ENCODE measurements at regions not wholly inside any gene's neighbourhood (a gene's known extent, or its start where the extent isn't known, plus 50 kb on each side); places are given as distances from the start of the nearest gene placed in this dataset.

GRCh38 chr5:123266365-123266764 is 156.8 kb downstream of the CEP120 start:
- no peak overlapping the region for H2AFZ ChIP-seq
- no peaks in the 10 kb centered on the region for H3K4me1 ChIP-seq
- no peak overlapping the region for H3K4me2 ChIP-seq (ENCODE audit: low read length)
- no peaks in the 10 kb centered on the region for H3K9me3 ChIP-seq (ENCODE audit: control insufficient read depth, low read length)
- H3K4me3 ChIP-seq (ENCODE audit: low read depth, low read length): no peak overlapping the region
- no peaks in the 10 kb centered on the region for H3K27me3 ChIP-seq (ENCODE audit: control insufficient read depth, insufficient read depth, low read length)
- no peaks in the 10 kb centered on the region for H3K36me3 ChIP-seq (ENCODE audit: control insufficient read depth, insufficient read depth, low read length)
- H3K27ac ChIP-seq: no peak overlapping the region
- TF ChIP-seq CTCF (IDR thresholded peaks at IDR 0.05): no peak
- H3K9ac ChIP-seq: no peak overlapping the region
- H3K79me2 ChIP-seq: no peaks in the 10 kb centered on the region

DNA sequence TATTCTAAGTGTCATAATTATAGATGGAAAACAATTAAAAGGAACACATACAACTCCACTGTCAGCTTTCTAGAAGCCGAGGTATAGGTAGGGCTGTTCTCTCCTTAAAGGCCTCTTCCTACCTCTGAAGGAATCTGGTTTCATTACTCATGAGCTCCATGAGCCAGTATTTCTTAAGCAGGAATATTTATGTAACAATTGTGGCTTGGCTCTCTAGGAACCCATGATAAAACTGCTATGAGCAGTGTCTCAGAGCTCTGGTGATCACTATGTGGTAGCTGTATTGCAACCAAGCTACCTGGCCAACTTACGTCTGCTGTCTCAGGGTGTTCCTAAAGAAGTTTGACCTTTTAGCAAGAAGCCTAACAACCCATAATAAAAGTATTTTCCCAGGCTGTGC is 157.7 kb downstream of the CEP120 start:
- TF ChIP-seq CTCF (IDR thresholded peaks at IDR 0.05): no peak
- Histone ChIP-seq H3K4me2 (ENCODE audit: low read length) (no peak overlapping the region), H3K79me2 (no peaks in the 10 kb centered on the region), H3K4me1 (no peaks in the 10 kb centered on the region), H3K27me3 (ENCODE audit: control insufficient read depth, insufficient read depth, low read length) (no peaks in the 10 kb centered on the region), H2AFZ (no peak overlapping the region), H3K36me3 (ENCODE audit: control insufficient read depth, insufficient read depth, low read length) (no peaks in the 10 kb centered on the region), H3K4me3 (ENCODE audit: low read depth, low read length) (no peak overlapping the region), H3K9me3 (ENCODE audit: control insufficient read depth, low read length) (no peaks in the 10 kb centered on the region), H3K9ac (no peak overlapping the region), H3K27ac (no peak overlapping the region)

- H3K4me2 ChIP-seq (ENCODE audit: low read length): no peak overlapping the region
- H3K79me2 ChIP-seq: no peaks in the 10 kb centered on the region
- H3K9me3 ChIP-seq (ENCODE audit: control insufficient read depth, low read length): no peaks in the 10 kb centered on the region
- H3K27me3 ChIP-seq (ENCODE audit: control insufficient read depth, insufficient read depth, low read length): no peaks in the 10 kb centered on the region
- H3K27ac ChIP-seq: no peak overlapping the region
- H3K4me3 ChIP-seq (ENCODE audit: low read depth, low read length): no peak overlapping the region
- no peaks in the 10 kb centered on the region for H3K36me3 ChIP-seq (ENCODE audit: control insufficient read depth, insufficient read depth, low read length)
- TF ChIP-seq CTCF (IDR thresholded peaks at IDR 0.05): no peak
- no peaks in the 10 kb centered on the region for H3K4me1 ChIP-seq
- H3K9ac ChIP-seq: no peak overlapping the region
- no peak overlapping the region for H2AFZ ChIP-seq
Measured at GRCh38 chr5:123264394-123264793, 158.8 kb downstream of the CEP120 start.

DNA sequence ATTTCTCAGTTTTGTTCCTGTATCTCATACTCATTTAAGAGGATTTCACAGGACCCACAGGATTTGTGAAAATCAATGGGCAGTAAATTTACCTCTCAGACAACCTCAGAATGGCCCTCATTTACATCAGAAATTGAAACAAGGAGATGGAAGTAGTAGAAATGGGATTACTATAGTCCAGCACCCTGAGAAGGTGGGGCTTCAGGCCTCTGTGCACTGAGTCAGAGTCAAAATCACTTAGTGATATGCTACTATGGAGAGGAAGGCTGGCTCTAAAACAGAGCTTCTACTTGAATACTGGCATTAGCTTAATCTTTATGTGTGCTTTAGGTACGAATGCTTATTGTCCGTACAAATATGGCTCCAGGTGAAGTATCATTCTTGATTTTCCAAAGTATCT is 159.3 kb downstream of the CEP120 start:
- TF ChIP-seq CTCF (IDR thresholded peaks at IDR 0.05): no peak
- H3K4me2 ChIP-seq (ENCODE audit: low read length): no peak overlapping the region

DNA sequence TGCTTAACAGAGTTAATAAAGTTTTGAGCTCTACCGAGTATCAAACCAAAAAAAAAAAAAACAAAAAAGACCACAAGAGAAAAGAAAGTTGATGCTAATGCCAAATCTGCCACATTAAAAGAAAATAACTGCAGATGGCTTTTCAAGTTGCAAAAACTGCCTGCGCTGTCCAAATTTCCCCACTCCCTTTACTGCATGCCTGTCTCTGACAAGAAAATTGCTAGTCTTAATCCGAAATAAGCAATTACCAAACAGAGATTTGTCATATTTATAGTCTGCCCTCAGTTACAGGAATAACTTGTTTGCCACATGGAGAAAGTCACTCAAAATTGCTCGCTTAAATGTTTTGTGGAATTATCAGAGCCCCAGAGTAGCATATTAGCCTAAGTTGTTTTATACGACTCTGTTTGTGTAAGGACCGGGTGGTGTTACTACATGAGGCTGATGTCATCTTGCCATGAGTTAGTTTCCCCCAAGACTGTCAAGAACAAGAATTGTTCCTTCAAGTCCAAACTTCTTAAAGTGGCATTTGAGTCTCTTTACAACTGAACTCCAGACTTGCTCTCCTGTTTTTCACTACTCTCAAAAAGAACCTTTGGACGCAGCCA is 160.9 kb downstream of the CEP120 start:
- H3K36me3 ChIP-seq (ENCODE audit: control insufficient read depth, insufficient read depth, low read length): no peaks in the 10 kb centered on the region
- no peaks in the 10 kb centered on the region for H3K4me1 ChIP-seq
- TF ChIP-seq CTCF (IDR thresholded peaks at IDR 0.05): no peak
- no peaks in the 10 kb centered on the region for H3K79me2 ChIP-seq
- H3K4me3 ChIP-seq (ENCODE audit: low read depth, low read length): no peak overlapping the region
- no peak overlapping the region for H2AFZ ChIP-seq
- no peak overlapping the region for H3K9ac ChIP-seq
- H3K4me2 ChIP-seq (ENCODE audit: low read length): no peak overlapping the region
- H3K27ac ChIP-seq: no peak overlapping the region
- no peaks in the 10 kb centered on the region for H3K27me3 ChIP-seq (ENCODE audit: control insufficient read depth, insufficient read depth, low read length)
- H3K9me3 ChIP-seq (ENCODE audit: control insufficient read depth, low read length): no peaks in the 10 kb centered on the region

More for the DNA sequence above, 159.3 kb downstream of the CEP120 start:
- Histone ChIP-seq H3K36me3 (ENCODE audit: control insufficient read depth, insufficient read depth, low read length) (no peaks in the 10 kb centered on the region), H3K27me3 (ENCODE audit: control insufficient read depth, insufficient read depth, low read length) (no peaks in the 10 kb centered on the region), H3K27ac (no peak overlapping the region), H3K9me3 (ENCODE audit: control insufficient read depth, low read length) (no peaks in the 10 kb centered on the region), H3K4me1 (no peaks in the 10 kb centered on the region), H3K79me2 (no peaks in the 10 kb centered on the region), H3K9ac (no peak overlapping the region), H2AFZ (no peak overlapping the region), H3K4me3 (ENCODE audit: low read depth, low read length) (no peak overlapping the region)

Data from parathyroid adenoma (tissue), 2 donors.